WTC11 (cell line): ENCODE measurements at regions not wholly inside any gene's neighbourhood (a gene's known extent, or its start where the extent isn't known, plus 50 kb on each side); places are given as distances from the start of the nearest gene placed in this dataset.

Experiments
- ATAC-seq: fragments of 200-7000 bp; cut with Tn5 transposase; 2 replicates; pipeline ENCODE4 v1.10.0; 2021; ENCODE audit warnings: mild to moderate bottlenecking, moderate library complexity
- CTCF ChIA-PET: fragments of 300-600 bp; sonication (Branson Sonifier 250); formaldehyde crosslinking; loops from one replicate; lab custom pipeline; 2021; ENCODE audit warnings: antibody characterized with exemption; lab: Charles Lee
- POLR2A ChIA-PET: fragments of 350-600 bp; sonication (Branson Sonifier 250); formaldehyde crosslinking; loops from one replicate; lab custom pipeline; 2021; ENCODE audit warnings: antibody characterized with exemption; lab: Charles Lee
- DNase-seq: peaks from one replicate; pipeline ENCODE4 v3.0.0; 2021; ENCODE audit warnings: low spot score
- H3K27ac Mint-ChIP-seq: 2 replicates; pipeline ENCODE4 v1.8.0; 2021; ENCODE audit warnings: mixed read lengths
- H3K27me3 Mint-ChIP-seq: 2 replicates; pipeline ENCODE4 v1.8.0; 2021; ENCODE audit warnings: low read depth, mild to moderate bottlenecking, moderate library complexity, mixed read lengths
- H3K36me3 Mint-ChIP-seq: 2 replicates; pipeline ENCODE4 v1.8.0; 2021; ENCODE audit warnings: mixed read lengths
- H3K4me1 Mint-ChIP-seq: 2 replicates; pipeline ENCODE4 v1.8.0; 2022; ENCODE audit warnings: mixed read lengths
- H3K4me3 Mint-ChIP-seq: 2 replicates; pipeline ENCODE4 v1.8.0; 2021; ENCODE audit warnings: mild to moderate bottlenecking, moderate library complexity, mixed read lengths
- H3K9me3 Mint-ChIP-seq: 2 replicates; pipeline ENCODE4 v1.8.0; 2021; ENCODE audit warnings: mixed read lengths
- AFF4 ChIP-seq: sonication (generic); formaldehyde crosslinking; IDR thresholded peaks from 2 replicates; pipeline ENCODE4 v1.8.1; 2023; ENCODE audit warnings: mild to moderate bottlenecking, missing genetic modification reagents, borderline replicate concordance
- ATF1 ChIP-seq: sonication (generic); formaldehyde crosslinking; IDR thresholded peaks from 2 replicates; pipeline ENCODE4 v1.8.1; 2023; ENCODE audit warnings: mild to moderate bottlenecking, moderate library complexity, missing genetic modification reagents
- ETV6 ChIP-seq: sonication (generic); formaldehyde crosslinking; IDR thresholded peaks from 2 replicates; pipeline ENCODE4 v1.8.1; 2022; ENCODE audit warnings: mild to moderate bottlenecking, missing genetic modification reagents
- FOXP4 ChIP-seq: sonication (generic); formaldehyde crosslinking; IDR thresholded peaks from 2 replicates; pipeline ENCODE4 v1.8.0; 2022; ENCODE audit warnings: mild to moderate bottlenecking, missing genetic modification reagents
- GTF2I ChIP-seq: fragments of 250-450 bp; sonication (Bioruptor Pico); conservative IDR thresholded peaks from 2 replicates; pipeline ENCODE4 v1.4.0; 2021; ENCODE audit warnings: mild to moderate bottlenecking
- HMGA2 ChIP-seq: fragments of 250-450 bp; sonication (Bioruptor Pico); IDR thresholded peaks from 2 replicates; pipeline ENCODE4 v1.4.0; 2021; ENCODE audit warnings: mild to moderate bottlenecking, moderate library complexity
- HMGXB4 ChIP-seq: sonication (generic); formaldehyde crosslinking; IDR thresholded peaks from 2 replicates; pipeline ENCODE4 v1.8.1; 2023; ENCODE audit warnings: mild to moderate bottlenecking, moderate library complexity, missing genetic modification reagents
- IRF2 ChIP-seq: sonication (generic); formaldehyde crosslinking; IDR thresholded peaks from 2 replicates; pipeline ENCODE4 v1.8.0; 2022; ENCODE audit warnings: low read depth, missing genetic modification reagents, borderline replicate concordance
- NFATC4 ChIP-seq: fragments of 250-450 bp; sonication (Bioruptor Pico); IDR thresholded peaks from 2 replicates; pipeline ENCODE4 v1.9.0; 2021; ENCODE audit warnings: mild to moderate bottlenecking
- NFE2L1 ChIP-seq: sonication (generic); formaldehyde crosslinking; IDR thresholded peaks from 2 replicates; pipeline ENCODE4 v1.8.1; 2023; ENCODE audit warnings: missing genetic modification reagents
- NR1H2 ChIP-seq: sonication (generic); formaldehyde crosslinking; IDR thresholded peaks from 2 replicates; pipeline ENCODE4 v1.9.0; 2021; ENCODE audit warnings: mild to moderate bottlenecking, moderate library complexity, missing genetic modification reagents
- SMAD3 ChIP-seq: sonication (generic); formaldehyde crosslinking; IDR thresholded peaks from 2 replicates; pipeline ENCODE4 v1.8.0; 2022; ENCODE audit warnings: missing genetic modification reagents, mild to moderate bottlenecking, borderline replicate concordance
- SP1 ChIP-seq: sonication (generic); formaldehyde crosslinking; conservative IDR thresholded peaks from 2 replicates; pipeline ENCODE4 v1.8.1; 2022; ENCODE audit warnings: missing genetic modification reagents
- TEAD4 ChIP-seq: sonication (generic); formaldehyde crosslinking; IDR thresholded peaks from 2 replicates; pipeline ENCODE4 v1.8.0; 2022; ENCODE audit warnings: mild to moderate bottlenecking, missing genetic modification reagents
- ZNF138 ChIP-seq: sonication (generic); formaldehyde crosslinking; conservative IDR thresholded peaks from 2 replicates; pipeline ENCODE4 v1.8.1; 2022; ENCODE audit warnings: mild to moderate bottlenecking, moderate library complexity, missing genetic modification reagents
- ZNF232 ChIP-seq: sonication (generic); formaldehyde crosslinking; IDR thresholded peaks from 2 replicates; pipeline ENCODE4 v1.8.0; 2022; ENCODE audit warnings: mild to moderate bottlenecking, missing genetic modification reagents
- ZNF396 ChIP-seq: fragments of 250-450 bp; sonication (Bioruptor Pico); IDR thresholded peaks from 2 replicates; pipeline ENCODE4 v1.8.0; 2021; ENCODE audit warnings: mild to moderate bottlenecking, moderate library complexity, borderline replicate concordance
- TF ChIP-seq, protein P1 (sequence below): fragments of 250-450 bp; sonication (Bioruptor Pico); IDR thresholded peaks from 2 replicates; pipeline ENCODE4 v1.9.0; 2021; ENCODE audit warnings: mild to moderate bottlenecking
- TF ChIP-seq, protein P2 (sequence below): sonication (generic); formaldehyde crosslinking; IDR thresholded peaks from 2 replicates; pipeline ENCODE4 v1.8.0; 2023; ENCODE audit warnings: missing genetic modification reagents, mild to moderate bottlenecking, borderline replicate concordance
- TF ChIP-seq, protein P3 (sequence below): sonication (generic); formaldehyde crosslinking; IDR thresholded peaks from 2 replicates; pipeline ENCODE4 v1.8.0; 2022; ENCODE audit warnings: mild to moderate bottlenecking, missing genetic modification reagents

- no peak overlapping the region for H3K4me3 Mint-ChIP-seq
- H3K36me3 Mint-ChIP-seq, result no peaks in the 10 kb centered on the region
- no peaks in the 10 kb centered on the region for H3K9me3 Mint-ChIP-seq
- ChIA-PET POLR2A (no interaction called here), CTCF (interaction anchor here (0.5 kb wide), 1 partner anchor 160 kb away, joined by 5 read pairs; no protein-coding TSS in a partner anchor)
- no peaks in the 10 kb centered on the region for H3K27me3 Mint-ChIP-seq
- H3K27ac Mint-ChIP-seq, result no peak overlapping the region
- no peak for ATAC-seq
- DNase-seq, result no peak
- TF ChIP-seq NFE2L1 (CRISPR knock-in tag) (no peak), HMGA2 (CRISPR knock-in tag) (no peak), ZNF396 (CRISPR knock-in tag) (no peak), IRF2 (no peak), GTF2I (CRISPR knock-in tag) (no peak), SMAD3 (CRISPR knock-in tag) (no peak), FOXP4 (CRISPR knock-in tag) (no peak), SP1 (no peak), TEAD4 (CRISPR knock-in tag) (no peak), ZNF232 (CRISPR knock-in tag) (no peak), NFATC4 (CRISPR knock-in tag) (no peak), AFF4 (CRISPR knock-in tag) (no peak), ZNF138 (no peak), HMGXB4 (no peak), ETV6 (CRISPR knock-in tag) (no peak), ATF1 (CRISPR knock-in tag) (no peak), NR1H2 (CRISPR knock-in tag) (no peak)
- TF ChIP-seq, protein P1, sequence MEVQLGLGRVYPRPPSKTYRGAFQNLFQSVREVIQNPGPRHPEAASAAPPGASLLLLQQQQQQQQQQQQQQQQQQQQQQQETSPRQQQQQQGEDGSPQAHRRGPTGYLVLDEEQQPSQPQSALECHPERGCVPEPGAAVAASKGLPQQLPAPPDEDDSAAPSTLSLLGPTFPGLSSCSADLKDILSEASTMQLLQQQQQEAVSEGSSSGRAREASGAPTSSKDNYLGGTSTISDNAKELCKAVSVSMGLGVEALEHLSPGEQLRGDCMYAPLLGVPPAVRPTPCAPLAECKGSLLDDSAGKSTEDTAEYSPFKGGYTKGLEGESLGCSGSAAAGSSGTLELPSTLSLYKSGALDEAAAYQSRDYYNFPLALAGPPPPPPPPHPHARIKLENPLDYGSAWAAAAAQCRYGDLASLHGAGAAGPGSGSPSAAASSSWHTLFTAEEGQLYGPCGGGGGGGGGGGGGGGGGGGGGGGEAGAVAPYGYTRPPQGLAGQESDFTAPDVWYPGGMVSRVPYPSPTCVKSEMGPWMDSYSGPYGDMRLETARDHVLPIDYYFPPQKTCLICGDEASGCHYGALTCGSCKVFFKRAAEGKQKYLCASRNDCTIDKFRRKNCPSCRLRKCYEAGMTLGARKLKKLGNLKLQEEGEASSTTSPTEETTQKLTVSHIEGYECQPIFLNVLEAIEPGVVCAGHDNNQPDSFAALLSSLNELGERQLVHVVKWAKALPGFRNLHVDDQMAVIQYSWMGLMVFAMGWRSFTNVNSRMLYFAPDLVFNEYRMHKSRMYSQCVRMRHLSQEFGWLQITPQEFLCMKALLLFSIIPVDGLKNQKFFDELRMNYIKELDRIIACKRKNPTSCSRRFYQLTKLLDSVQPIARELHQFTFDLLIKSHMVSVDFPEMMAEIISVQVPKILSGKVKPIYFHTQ, result no peak
- TF ChIP-seq, protein P2, sequence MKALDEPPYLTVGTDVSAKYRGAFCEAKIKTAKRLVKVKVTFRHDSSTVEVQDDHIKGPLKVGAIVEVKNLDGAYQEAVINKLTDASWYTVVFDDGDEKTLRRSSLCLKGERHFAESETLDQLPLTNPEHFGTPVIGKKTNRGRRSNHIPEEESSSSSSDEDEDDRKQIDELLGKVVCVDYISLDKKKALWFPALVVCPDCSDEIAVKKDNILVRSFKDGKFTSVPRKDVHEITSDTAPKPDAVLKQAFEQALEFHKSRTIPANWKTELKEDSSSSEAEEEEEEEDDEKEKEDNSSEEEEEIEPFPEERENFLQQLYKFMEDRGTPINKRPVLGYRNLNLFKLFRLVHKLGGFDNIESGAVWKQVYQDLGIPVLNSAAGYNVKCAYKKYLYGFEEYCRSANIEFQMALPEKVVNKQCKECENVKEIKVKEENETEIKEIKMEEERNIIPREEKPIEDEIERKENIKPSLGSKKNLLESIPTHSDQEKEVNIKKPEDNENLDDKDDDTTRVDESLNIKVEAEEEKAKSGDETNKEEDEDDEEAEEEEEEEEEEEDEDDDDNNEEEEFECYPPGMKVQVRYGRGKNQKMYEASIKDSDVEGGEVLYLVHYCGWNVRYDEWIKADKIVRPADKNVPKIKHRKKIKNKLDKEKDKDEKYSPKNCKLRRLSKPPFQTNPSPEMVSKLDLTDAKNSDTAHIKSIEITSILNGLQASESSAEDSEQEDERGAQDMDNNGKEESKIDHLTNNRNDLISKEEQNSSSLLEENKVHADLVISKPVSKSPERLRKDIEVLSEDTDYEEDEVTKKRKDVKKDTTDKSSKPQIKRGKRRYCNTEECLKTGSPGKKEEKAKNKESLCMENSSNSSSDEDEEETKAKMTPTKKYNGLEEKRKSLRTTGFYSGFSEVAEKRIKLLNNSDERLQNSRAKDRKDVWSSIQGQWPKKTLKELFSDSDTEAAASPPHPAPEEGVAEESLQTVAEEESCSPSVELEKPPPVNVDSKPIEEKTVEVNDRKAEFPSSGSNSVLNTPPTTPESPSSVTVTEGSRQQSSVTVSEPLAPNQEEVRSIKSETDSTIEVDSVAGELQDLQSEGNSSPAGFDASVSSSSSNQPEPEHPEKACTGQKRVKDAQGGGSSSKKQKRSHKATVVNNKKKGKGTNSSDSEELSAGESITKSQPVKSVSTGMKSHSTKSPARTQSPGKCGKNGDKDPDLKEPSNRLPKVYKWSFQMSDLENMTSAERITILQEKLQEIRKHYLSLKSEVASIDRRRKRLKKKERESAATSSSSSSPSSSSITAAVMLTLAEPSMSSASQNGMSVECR (CRISPR knock-in tag), result no peak
- TF ChIP-seq, protein P3, sequence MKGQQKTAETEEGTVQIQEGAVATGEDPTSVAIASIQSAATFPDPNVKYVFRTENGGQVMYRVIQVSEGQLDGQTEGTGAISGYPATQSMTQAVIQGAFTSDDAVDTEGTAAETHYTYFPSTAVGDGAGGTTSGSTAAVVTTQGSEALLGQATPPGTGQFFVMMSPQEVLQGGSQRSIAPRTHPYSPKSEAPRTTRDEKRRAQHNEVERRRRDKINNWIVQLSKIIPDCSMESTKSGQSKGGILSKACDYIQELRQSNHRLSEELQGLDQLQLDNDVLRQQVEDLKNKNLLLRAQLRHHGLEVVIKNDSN (CRISPR knock-in tag), result no peak
- no peaks in the 10 kb centered on the region for H3K4me1 Mint-ChIP-seq
These were observed 84.8 kb downstream of the ADAMTS15 start for GRCh38 chr11:130533113-130533798.
